ENCODE measurements at regions not wholly inside any gene's neighbourhood (a gene's known extent, or its start where the extent isn't known, plus 50 kb on each side); places are given as distances from the start of the nearest gene placed in this dataset.

DNA sequence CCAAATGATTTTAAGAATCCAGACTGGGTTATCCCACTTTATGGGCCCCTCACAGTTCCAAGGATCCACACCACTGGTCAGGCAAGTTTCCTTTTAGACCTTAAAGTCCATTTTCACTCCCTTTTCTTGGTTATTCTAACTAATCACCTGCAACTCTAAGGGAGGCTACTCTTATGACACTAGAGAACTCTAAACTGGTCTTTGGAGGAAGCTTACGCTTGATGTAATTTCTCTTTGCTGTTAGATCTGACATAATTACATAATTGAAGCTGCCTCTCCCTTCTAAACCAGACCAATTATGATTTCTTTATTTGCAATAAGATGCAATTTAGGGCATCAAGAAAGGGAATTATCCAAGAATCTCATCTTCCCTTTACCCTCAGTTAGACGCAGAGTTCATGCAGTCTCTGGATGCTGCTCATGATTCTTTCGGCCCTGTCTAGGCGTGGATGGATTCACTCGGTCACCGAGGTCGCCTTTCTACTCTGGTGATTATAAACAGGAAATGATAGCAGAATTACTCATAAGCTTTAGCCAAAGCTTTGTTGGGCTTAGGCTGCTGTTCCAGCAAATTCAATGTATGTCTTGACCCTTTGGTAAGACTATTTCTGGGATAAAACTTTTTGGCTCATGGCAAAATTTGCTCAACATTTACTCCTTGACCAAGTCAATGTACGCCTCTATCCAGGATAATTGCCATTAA, 130.9 kb upstream of the PRNP start:
- Histone ChIP-seq H3K27me3 (ENCODE audit: control insufficient read depth in 1 of 2, insufficient read depth in 2 of 2, low read length in 2 of 2) (no peaks in the 10 kb centered on the region), H3K9me3 (ENCODE audit: low read length) (no peaks in the 10 kb centered on the region), H3K4me3 (ENCODE audit: low read depth in 1 of 2, low read length in 2 of 2) (no peak overlapping the region), H3K4me1 (ENCODE audit: insufficient read depth, low read length) (no peaks in the 10 kb centered on the region), H3K9ac (ENCODE audit: low read length) (no peak overlapping the region), H3K36me3 (ENCODE audit: insufficient read depth, low read length) (no peaks in the 10 kb centered on the region), H3K27ac (ENCODE audit: low read depth, low read length) (no peak overlapping the region)

DNA sequence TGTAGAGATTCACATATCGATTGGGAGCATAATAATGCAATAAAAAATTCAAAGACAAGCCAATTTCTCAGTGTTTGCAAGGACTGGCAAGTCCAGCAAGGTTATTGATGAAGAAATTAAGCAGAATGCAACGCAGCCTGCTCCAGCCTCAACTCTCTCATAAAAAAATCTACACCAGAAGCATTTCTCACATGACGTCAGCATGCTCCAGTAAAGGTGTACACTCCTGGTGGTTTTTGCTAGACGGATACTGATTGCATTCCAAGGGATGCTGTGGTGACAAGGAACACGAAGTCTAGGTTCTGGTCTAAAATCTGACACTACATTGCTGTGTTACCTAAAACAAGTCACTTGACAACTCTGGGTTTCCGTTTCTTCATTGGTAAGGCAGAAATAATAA, 131.9 kb upstream of the PRNP start:
- Histone ChIP-seq H3K4me3 (ENCODE audit: low read depth in 1 of 2, low read length in 2 of 2) (no peak overlapping the region), H3K9me3 (ENCODE audit: low read length) (no peaks in the 10 kb centered on the region), H3K36me3 (ENCODE audit: insufficient read depth, low read length) (no peaks in the 10 kb centered on the region), H3K27me3 (ENCODE audit: control insufficient read depth in 1 of 2, insufficient read depth in 2 of 2, low read length in 2 of 2) (no peaks in the 10 kb centered on the region), H3K27ac (ENCODE audit: low read depth, low read length) (no peak overlapping the region), H3K4me1 (ENCODE audit: insufficient read depth, low read length) (no peaks in the 10 kb centered on the region), H3K9ac (ENCODE audit: low read length) (no peak overlapping the region)

GRCh38 chr20:4552075-4552640, 134.1 kb upstream of the PRNP start:
- no peaks in the 10 kb centered on the region for H3K4me1 ChIP-seq (ENCODE audit: insufficient read depth, low read length)
- H3K36me3 ChIP-seq (ENCODE audit: insufficient read depth, low read length), result no peaks in the 10 kb centered on the region
- no peak overlapping the region for H3K27ac ChIP-seq (ENCODE audit: low read depth, low read length)
- no peak overlapping the region for H3K4me3 ChIP-seq (ENCODE audit: low read depth in 1 of 2, low read length in 2 of 2)
- H3K27me3 ChIP-seq (ENCODE audit: control insufficient read depth in 1 of 2, insufficient read depth in 2 of 2, low read length in 2 of 2), result no peaks in the 10 kb centered on the region
- H3K9ac ChIP-seq (ENCODE audit: low read length), result no peak overlapping the region
- H3K9me3 ChIP-seq (ENCODE audit: low read length), result no peaks in the 10 kb centered on the region

DNA sequence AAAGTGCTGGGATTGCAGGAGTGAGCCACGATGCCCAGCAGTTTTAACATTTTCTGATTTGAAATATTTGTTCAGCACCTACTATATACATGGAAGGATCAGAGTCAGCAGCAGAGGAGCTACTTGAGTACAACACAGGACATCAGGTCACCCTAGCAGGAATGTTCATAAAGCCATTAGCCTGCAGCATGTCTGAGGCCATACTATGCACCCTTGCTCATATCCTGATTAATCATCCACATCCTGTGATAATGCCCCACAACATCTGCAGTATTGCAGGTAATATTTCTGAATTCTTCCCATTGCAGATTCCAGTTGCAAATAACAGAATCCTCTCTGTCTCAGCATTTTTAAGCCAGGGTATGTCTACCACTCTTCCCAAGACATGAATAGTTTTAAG, 135.5 kb upstream of the PRNP start:
- H3K4me3 ChIP-seq (ENCODE audit: low read depth in 1 of 2, low read length in 2 of 2), result no peak overlapping the region
- no peaks in the 10 kb centered on the region for H3K9me3 ChIP-seq (ENCODE audit: low read length)
- H3K27me3 ChIP-seq (ENCODE audit: control insufficient read depth in 1 of 2, insufficient read depth in 2 of 2, low read length in 2 of 2), result no peaks in the 10 kb centered on the region
- H3K36me3 ChIP-seq (ENCODE audit: insufficient read depth, low read length), result no peaks in the 10 kb centered on the region
- H3K9ac ChIP-seq (ENCODE audit: low read length), result no peak overlapping the region
- no peak overlapping the region for H3K27ac ChIP-seq (ENCODE audit: low read depth, low read length)
- no peaks in the 10 kb centered on the region for H3K4me1 ChIP-seq (ENCODE audit: insufficient read depth, low read length)

DNA sequence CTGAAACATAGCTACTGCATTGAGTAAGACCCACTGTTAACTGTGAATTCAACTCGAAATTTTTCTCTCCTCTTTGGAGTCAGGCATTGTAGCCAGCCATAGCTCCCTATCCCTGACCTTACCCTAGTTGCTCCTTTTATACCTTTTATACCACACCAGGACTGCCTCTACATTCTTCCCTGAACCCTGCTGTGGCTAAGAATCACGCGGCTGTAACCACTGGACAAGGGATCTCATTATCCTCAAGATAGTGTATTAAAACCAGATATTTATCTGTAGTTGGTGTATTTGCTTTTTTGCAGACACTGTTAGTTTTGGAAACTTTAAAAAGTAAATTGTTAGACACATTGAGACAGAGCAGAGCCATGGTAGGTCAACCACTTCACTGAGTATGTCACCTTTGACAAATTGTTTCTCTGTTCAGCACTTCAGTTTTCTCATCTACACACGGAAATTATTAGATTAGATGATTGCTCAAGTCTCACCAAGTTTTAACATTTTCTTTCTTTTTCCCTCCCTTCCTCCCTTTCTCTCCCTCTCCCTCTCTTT, 136.5 kb upstream of the PRNP start:
- H3K36me3 ChIP-seq (ENCODE audit: insufficient read depth, low read length), result no peaks in the 10 kb centered on the region
- H3K27me3 ChIP-seq (ENCODE audit: control insufficient read depth in 1 of 2, insufficient read depth in 2 of 2, low read length in 2 of 2), result no peaks in the 10 kb centered on the region
- no peak overlapping the region for H3K27ac ChIP-seq (ENCODE audit: low read depth, low read length)

GRCh38 chr20:4548552-4548951, 137.7 kb upstream of the PRNP start:
- H3K4me3 ChIP-seq (ENCODE audit: low read depth in 1 of 2, low read length in 2 of 2), result no peak overlapping the region

More for the DNA sequence above, 136.5 kb upstream of the PRNP start:
- Histone ChIP-seq H3K4me3 (ENCODE audit: low read depth in 1 of 2, low read length in 2 of 2) (no peak overlapping the region), H3K4me1 (ENCODE audit: insufficient read depth, low read length) (no peaks in the 10 kb centered on the region), H3K9ac (ENCODE audit: low read length) (no peak overlapping the region), H3K9me3 (ENCODE audit: low read length) (no peaks in the 10 kb centered on the region)

GRCh38 chr20:4546786-4547185, 139.5 kb upstream of the PRNP start:
- Histone ChIP-seq H3K4me3 (ENCODE audit: low read depth in 1 of 2, low read length in 2 of 2) (no peak overlapping the region), H3K9ac (ENCODE audit: low read length) (no peak overlapping the region), H3K27me3 (ENCODE audit: control insufficient read depth in 1 of 2, insufficient read depth in 2 of 2, low read length in 2 of 2) (no peaks in the 10 kb centered on the region), H3K27ac (ENCODE audit: low read depth, low read length) (no peak overlapping the region), H3K9me3 (ENCODE audit: low read length) (no peaks in the 10 kb centered on the region), H3K4me1 (ENCODE audit: insufficient read depth, low read length) (no peaks in the 10 kb centered on the region), H3K36me3 (ENCODE audit: insufficient read depth, low read length) (no peaks in the 10 kb centered on the region)

More at GRCh38 chr20:4548552-4548951, 137.7 kb upstream of the PRNP start:
- no peak overlapping the region for H3K27ac ChIP-seq (ENCODE audit: low read depth, low read length)
- H3K36me3 ChIP-seq (ENCODE audit: insufficient read depth, low read length), result no peaks in the 10 kb centered on the region
- no peaks in the 10 kb centered on the region for H3K4me1 ChIP-seq (ENCODE audit: insufficient read depth, low read length)
- no peak overlapping the region for H3K9ac ChIP-seq (ENCODE audit: low read length)
- no peaks in the 10 kb centered on the region for H3K9me3 ChIP-seq (ENCODE audit: low read length)
- no peaks in the 10 kb centered on the region for H3K27me3 ChIP-seq (ENCODE audit: control insufficient read depth in 1 of 2, insufficient read depth in 2 of 2, low read length in 2 of 2)

GRCh38 chr20:4546342-4546741, 139.9 kb upstream of the PRNP start:
- Histone ChIP-seq H3K9ac (ENCODE audit: low read length) (no peak overlapping the region), H3K27me3 (ENCODE audit: control insufficient read depth in 1 of 2, insufficient read depth in 2 of 2, low read length in 2 of 2) (no peaks in the 10 kb centered on the region), H3K27ac (ENCODE audit: low read depth, low read length) (no peak overlapping the region), H3K4me1 (ENCODE audit: insufficient read depth, low read length) (no peaks in the 10 kb centered on the region), H3K4me3 (ENCODE audit: low read depth in 1 of 2, low read length in 2 of 2) (no peak overlapping the region), H3K9me3 (ENCODE audit: low read length) (no peaks in the 10 kb centered on the region), H3K36me3 (ENCODE audit: insufficient read depth, low read length) (no peaks in the 10 kb centered on the region)

DNA sequence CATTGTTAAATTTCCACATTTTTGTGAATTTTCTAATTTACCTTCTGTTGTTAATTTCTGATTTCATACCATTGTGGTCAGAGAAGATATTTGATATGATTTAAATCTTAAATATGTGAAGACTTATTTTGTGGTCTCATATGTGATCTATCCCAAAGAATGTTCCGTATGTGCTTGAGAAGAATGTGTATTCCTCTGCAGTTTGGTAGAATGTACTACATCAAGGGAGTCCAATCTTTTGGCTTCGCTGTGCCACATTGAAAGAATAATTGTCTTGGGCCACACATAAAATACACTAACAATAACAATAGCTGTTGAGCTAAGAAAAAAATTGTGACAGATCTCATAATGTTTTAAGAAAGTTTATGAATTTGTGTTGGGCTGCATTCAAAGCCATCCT, 140.7 kb upstream of the PRNP start:
- Histone ChIP-seq H3K9me3 (ENCODE audit: low read length) (no peaks in the 10 kb centered on the region), H3K36me3 (ENCODE audit: insufficient read depth, low read length) (no peaks in the 10 kb centered on the region), H3K27ac (ENCODE audit: low read depth, low read length) (no peak overlapping the region)

DNA sequence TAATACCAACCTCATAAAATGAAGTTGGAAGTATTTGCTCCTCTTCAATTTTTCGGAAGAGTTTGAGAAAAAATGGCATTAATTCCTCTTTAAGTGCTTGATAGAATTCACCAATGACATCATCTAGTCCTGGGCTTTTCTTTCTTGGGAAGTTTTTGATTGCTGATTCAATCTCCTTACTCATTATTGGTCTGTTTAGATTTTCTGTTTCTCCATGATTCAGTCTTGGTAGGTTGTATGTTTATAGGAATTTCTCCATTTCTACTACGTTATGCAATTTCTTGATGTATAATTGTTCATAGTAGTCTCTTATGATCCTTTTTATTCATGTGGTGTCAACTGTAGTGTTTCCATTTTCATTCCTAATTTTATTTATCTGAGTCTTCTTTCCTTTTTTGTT, 141.5 kb upstream of the PRNP start:
- Histone ChIP-seq H3K36me3 (ENCODE audit: insufficient read depth, low read length) (no peaks in the 10 kb centered on the region), H3K27me3 (ENCODE audit: control insufficient read depth in 1 of 2, insufficient read depth in 2 of 2, low read length in 2 of 2) (no peaks in the 10 kb centered on the region), H3K4me3 (ENCODE audit: low read depth in 1 of 2, low read length in 2 of 2) (no peak overlapping the region), H3K27ac (ENCODE audit: low read depth, low read length) (no peak overlapping the region), H3K4me1 (ENCODE audit: insufficient read depth, low read length) (no peaks in the 10 kb centered on the region), H3K9me3 (ENCODE audit: low read length) (no peaks in the 10 kb centered on the region), H3K9ac (ENCODE audit: low read length) (no peak overlapping the region)

More for the DNA sequence above, 140.7 kb upstream of the PRNP start:
- no peaks in the 10 kb centered on the region for H3K4me1 ChIP-seq (ENCODE audit: insufficient read depth, low read length)
- H3K4me3 ChIP-seq (ENCODE audit: low read depth in 1 of 2, low read length in 2 of 2), result no peak overlapping the region
- no peak overlapping the region for H3K9ac ChIP-seq (ENCODE audit: low read length)
- no peaks in the 10 kb centered on the region for H3K27me3 ChIP-seq (ENCODE audit: control insufficient read depth in 1 of 2, insufficient read depth in 2 of 2, low read length in 2 of 2)

- Histone ChIP-seq H3K27me3 (ENCODE audit: control insufficient read depth in 1 of 2, insufficient read depth in 2 of 2, low read length in 2 of 2) (no peaks in the 10 kb centered on the region), H3K27ac (ENCODE audit: low read depth, low read length) (no peak overlapping the region), H3K9me3 (ENCODE audit: low read length) (no peaks in the 10 kb centered on the region), H3K36me3 (ENCODE audit: insufficient read depth, low read length) (no peaks in the 10 kb centered on the region), H3K9ac (ENCODE audit: low read length) (no peak overlapping the region), H3K4me1 (ENCODE audit: insufficient read depth, low read length) (no peaks in the 10 kb centered on the region), H3K4me3 (ENCODE audit: low read depth in 1 of 2, low read length in 2 of 2) (no peak overlapping the region)
Measured at GRCh38 chr20:4542270-4542669, 144.0 kb upstream of the PRNP start.

GRCh38 chr20:4534315-4534714, 151.9 kb upstream of the PRNP start:
- H3K36me3 ChIP-seq (ENCODE audit: insufficient read depth, low read length), result no peaks in the 10 kb centered on the region
- H3K9me3 ChIP-seq (ENCODE audit: low read length), result no peaks in the 10 kb centered on the region
- no peak overlapping the region for H3K27ac ChIP-seq (ENCODE audit: low read depth, low read length)
- H3K27me3 ChIP-seq (ENCODE audit: control insufficient read depth in 1 of 2, insufficient read depth in 2 of 2, low read length in 2 of 2), result no peaks in the 10 kb centered on the region
- H3K4me3 ChIP-seq (ENCODE audit: low read depth in 1 of 2, low read length in 2 of 2), result no peak overlapping the region
- H3K9ac ChIP-seq (ENCODE audit: low read length), result no peak overlapping the region
- no peaks in the 10 kb centered on the region for H3K4me1 ChIP-seq (ENCODE audit: insufficient read depth, low read length)
